ENCODE measurements at regions not wholly inside any gene's neighbourhood (a gene's known extent, or its start where the extent isn't known, plus 50 kb on each side); places are given as distances from the start of the nearest gene placed in this dataset.
A peak's percentile ranks its signal among the peaks of the same experiment; 100 is the strongest.

DNA sequence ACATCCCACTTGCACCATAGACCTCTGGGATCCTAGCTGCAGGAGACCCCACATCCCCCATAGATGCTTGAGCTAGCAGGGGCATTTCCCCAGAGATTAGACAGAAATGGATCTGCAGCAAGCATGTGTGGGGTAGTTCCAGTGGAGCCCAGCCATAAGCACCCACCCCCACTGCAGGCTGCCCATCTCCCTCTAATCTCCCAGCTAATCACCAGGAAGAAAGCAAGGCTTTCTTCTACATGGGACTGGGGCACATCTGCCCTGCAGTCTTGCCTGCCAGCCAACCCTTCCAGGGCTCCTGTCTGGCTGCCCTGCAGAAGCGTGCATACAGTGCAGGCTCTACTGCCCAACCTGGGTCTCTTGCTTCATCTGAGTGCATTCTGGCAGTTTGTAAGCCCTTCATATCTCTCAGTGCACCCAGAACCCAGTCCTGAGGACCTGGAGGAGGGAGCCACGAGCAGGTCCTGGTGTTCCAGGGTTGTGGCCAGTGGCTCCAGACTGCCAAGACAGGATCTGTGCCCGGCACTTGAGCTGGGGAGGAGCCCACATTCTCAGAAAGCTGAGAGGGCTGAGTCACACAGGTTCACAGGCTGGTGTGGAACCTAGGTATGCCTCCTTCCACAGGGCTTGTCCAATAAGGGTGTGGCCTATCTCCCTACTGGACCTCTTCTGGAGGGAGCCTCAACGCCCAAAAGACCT lies 49.9 kb upstream of the IGSF11 start:
- H3K9ac ChIP-seq (ENCODE audit: extremely low read depth, low read length, poor library complexity, severe bottlenecking): no peak overlapping the region
- H3K4me3 ChIP-seq (ENCODE audit: low read length): no peak overlapping the region
- H3K9me3 Mint-ChIP-seq: peaks cover 3% of the 10 kb centered on the region
- no peaks in the 10 kb centered on the region for H3K4me1 ChIP-seq (ENCODE audit: control insufficient read depth, insufficient read depth, low read length)
- WGBS, 2 experiments (ENCODE audit: insufficient coverage in 1 of 2, insufficient read length in 1 of 2): 90 to 100% methylated on average over 1 to 4 of the region's 4 CpGs
- peaks cover 7% of the 10 kb centered on the region for H3K27me3 Mint-ChIP-seq (ENCODE audit: insufficient read depth)
- no peak for TF ChIP-seq CTCF (conservative IDR thresholded peaks at IDR 0.05)
- H3K27ac Mint-ChIP-seq: no peak overlapping the region
- H3K27ac ChIP-seq (ENCODE audit: low read depth, low read length): no peak overlapping the region
- peaks cover 2% of the 10 kb centered on the region for H3K4me1 Mint-ChIP-seq
- H3K9me3 ChIP-seq (ENCODE audit: control insufficient read depth, low read length): no peaks in the 10 kb centered on the region
- H3K27me3 ChIP-seq (ENCODE audit: control insufficient read depth, insufficient read depth, low read length, poor library complexity, severe bottlenecking): no peaks in the 10 kb centered on the region
- H3K36me3 ChIP-seq (ENCODE audit: control insufficient read depth, insufficient read depth, low read length): no peaks in the 10 kb centered on the region
- H3K4me3 Mint-ChIP-seq: no peak overlapping the region
- H3K36me3 Mint-ChIP-seq (ENCODE audit: low read depth): no peaks in the 10 kb centered on the region
- DNase-seq: peak; percentile 41

All from endodermal cell (in vitro differentiated cells).